ENCODE measurements at regions not wholly inside any gene's neighbourhood (a gene's known extent, or its start where the extent isn't known, plus 50 kb on each side); places are given as distances from the start of the nearest gene placed in this dataset.

- TF ChIP-seq EZH2 (IDR thresholded peaks at IDR 0.05) (no peak), POLR2AphosphoS5 (IDR thresholded peaks at IDR 0.05; ENCODE audit: borderline replicate concordance, low read depth, low read length) (no peak), FOXP2 (optimal IDR thresholded peaks at IDR 0.05; ENCODE audit: control extremely low read depth, extremely low read length, insufficient read depth) (no peak)
- Histone ChIP-seq H3K36me3 (ENCODE audit: insufficient read depth, low read length) (no peaks in the 10 kb centered on the region), H3K4me3 (no peak overlapping the region), H3K27ac (no peak overlapping the region), H3K9ac (ENCODE audit: insufficient read length) (no peak overlapping the region), H3K9me3 (ENCODE audit: low read depth, low read length) (no peaks in the 10 kb centered on the region)
- no peak for DNase-seq (ENCODE audit: low read depth, low spot score)
These were observed 663.7 kb upstream of the COBL start for GRCh38 chr7:51980313-51980712.

GRCh38 chr7:51977913-51978312, 661.3 kb upstream of the COBL start:
- no peaks in the 10 kb centered on the region for H3K9me3 ChIP-seq (ENCODE audit: low read depth, low read length)
- no peak overlapping the region for H3K4me3 ChIP-seq
- no peaks in the 10 kb centered on the region for H3K36me3 ChIP-seq (ENCODE audit: insufficient read depth, low read length)
- TF ChIP-seq POLR2AphosphoS5 (IDR thresholded peaks at IDR 0.05; ENCODE audit: borderline replicate concordance, low read depth, low read length) (no peak), EZH2 (IDR thresholded peaks at IDR 0.05) (no peak), FOXP2 (optimal IDR thresholded peaks at IDR 0.05; ENCODE audit: control extremely low read depth, extremely low read length, insufficient read depth) (no peak)
- no peak for DNase-seq (ENCODE audit: low read depth, low spot score)
- H3K27ac ChIP-seq = no peak overlapping the region
- no peak overlapping the region for H3K9ac ChIP-seq (ENCODE audit: insufficient read length)

GRCh38 chr7:51973939-51974338, 657.3 kb upstream of the COBL start:
- Histone ChIP-seq H3K36me3 (ENCODE audit: insufficient read depth, low read length) (no peaks in the 10 kb centered on the region), H3K4me3 (no peak overlapping the region), H3K27ac (no peak overlapping the region), H3K9ac (ENCODE audit: insufficient read length) (no peak overlapping the region), H3K9me3 (ENCODE audit: low read depth, low read length) (no peaks in the 10 kb centered on the region)
- DNase-seq (ENCODE audit: low read depth, low spot score) = no peak
- TF ChIP-seq POLR2AphosphoS5 (IDR thresholded peaks at IDR 0.05; ENCODE audit: borderline replicate concordance, low read depth, low read length) (no peak), FOXP2 (optimal IDR thresholded peaks at IDR 0.05; ENCODE audit: control extremely low read depth, extremely low read length, insufficient read depth) (no peak), EZH2 (IDR thresholded peaks at IDR 0.05) (no peak)

- H3K9ac ChIP-seq (ENCODE audit: insufficient read length) = no peak overlapping the region
- no peak overlapping the region for H3K4me3 ChIP-seq
- no peaks in the 10 kb centered on the region for H3K36me3 ChIP-seq (ENCODE audit: insufficient read depth, low read length)
- H3K9me3 ChIP-seq (ENCODE audit: low read depth, low read length) = no peaks in the 10 kb centered on the region
- H3K27ac ChIP-seq = no peak overlapping the region
- no peak for TF ChIP-seq FOXP2 (optimal IDR thresholded peaks at IDR 0.05; ENCODE audit: control extremely low read depth, extremely low read length, insufficient read depth)
- no peak for DNase-seq (ENCODE audit: low read depth, low spot score)
These were observed 656.5 kb upstream of the COBL start for GRCh38 chr7:51973071-51973470.

GRCh38 chr7:51970961-51971665, 654.5 kb upstream of the COBL start:
- TF ChIP-seq FOXP2 (optimal IDR thresholded peaks at IDR 0.05; ENCODE audit: control extremely low read depth, extremely low read length, insufficient read depth) = no peak
- TF ChIP-seq POLR2AphosphoS5 (IDR thresholded peaks at IDR 0.05; ENCODE audit: borderline replicate concordance, low read depth, low read length) = no peak
- no peak for TF ChIP-seq EZH2 (IDR thresholded peaks at IDR 0.05)
- DNase-seq (ENCODE audit: low read depth, low spot score) = no peak
- no peaks in the 10 kb centered on the region for H3K36me3 ChIP-seq (ENCODE audit: insufficient read depth, low read length)
- no peak overlapping the region for H3K4me3 ChIP-seq
- no peaks in the 10 kb centered on the region for H3K9me3 ChIP-seq (ENCODE audit: low read depth, low read length)
- no peak overlapping the region for H3K27ac ChIP-seq
- H3K9ac ChIP-seq (ENCODE audit: insufficient read length) = no peak overlapping the region

GRCh38 chr7:51968461-51968860, 651.9 kb upstream of the COBL start:
- H3K4me3 ChIP-seq = no peak overlapping the region
- DNase-seq (ENCODE audit: low read depth, low spot score) = no peak
- no peaks in the 10 kb centered on the region for H3K9me3 ChIP-seq (ENCODE audit: low read depth, low read length)
- no peak overlapping the region for H3K27ac ChIP-seq
- no peak overlapping the region for H3K9ac ChIP-seq (ENCODE audit: insufficient read length)
- no peaks in the 10 kb centered on the region for H3K36me3 ChIP-seq (ENCODE audit: insufficient read depth, low read length)
- TF ChIP-seq FOXP2 (optimal IDR thresholded peaks at IDR 0.05; ENCODE audit: control extremely low read depth, extremely low read length, insufficient read depth) (no peak), POLR2AphosphoS5 (IDR thresholded peaks at IDR 0.05; ENCODE audit: borderline replicate concordance, low read depth, low read length) (no peak), EZH2 (IDR thresholded peaks at IDR 0.05) (no peak)

GRCh38 chr7:51965454-51965853, 648.8 kb upstream of the COBL start:
- TF ChIP-seq POLR2AphosphoS5 (IDR thresholded peaks at IDR 0.05; ENCODE audit: borderline replicate concordance, low read depth, low read length) = no peak
- no peak for TF ChIP-seq FOXP2 (optimal IDR thresholded peaks at IDR 0.05; ENCODE audit: control extremely low read depth, extremely low read length, insufficient read depth)
- TF ChIP-seq EZH2 (IDR thresholded peaks at IDR 0.05) = no peak
- Histone ChIP-seq H3K9ac (ENCODE audit: insufficient read length) (no peak overlapping the region), H3K4me3 (no peak overlapping the region), H3K27ac (no peak overlapping the region), H3K36me3 (ENCODE audit: insufficient read depth, low read length) (no peaks in the 10 kb centered on the region), H3K9me3 (ENCODE audit: low read depth, low read length) (no peaks in the 10 kb centered on the region)
- DNase-seq (ENCODE audit: low read depth, low spot score) = no peak

GRCh38 chr7:51961804-51962203, 645.2 kb upstream of the COBL start:
- no peak for DNase-seq (ENCODE audit: low read depth, low spot score)
- Histone ChIP-seq H3K27ac (no peak overlapping the region), H3K9me3 (ENCODE audit: low read depth, low read length) (no peaks in the 10 kb centered on the region), H3K4me3 (no peak overlapping the region), H3K36me3 (ENCODE audit: insufficient read depth, low read length) (no peaks in the 10 kb centered on the region), H3K9ac (ENCODE audit: insufficient read length) (no peak overlapping the region)
- no peak for TF ChIP-seq POLR2AphosphoS5 (IDR thresholded peaks at IDR 0.05; ENCODE audit: borderline replicate concordance, low read depth, low read length)
- no peak for TF ChIP-seq EZH2 (IDR thresholded peaks at IDR 0.05)
- TF ChIP-seq FOXP2 (optimal IDR thresholded peaks at IDR 0.05; ENCODE audit: control extremely low read depth, extremely low read length, insufficient read depth) = no peak

- TF ChIP-seq EZH2 (IDR thresholded peaks at IDR 0.05) = no peak
- TF ChIP-seq FOXP2 (optimal IDR thresholded peaks at IDR 0.05; ENCODE audit: control extremely low read depth, extremely low read length, insufficient read depth) = no peak
- no peak for TF ChIP-seq POLR2AphosphoS5 (IDR thresholded peaks at IDR 0.05; ENCODE audit: borderline replicate concordance, low read depth, low read length)
- H3K27ac ChIP-seq = no peak overlapping the region
These were observed 634.2 kb upstream of the COBL start for GRCh38 chr7:51950813-51951212.

More at GRCh38 chr7:51950813-51951212, 634.2 kb upstream of the COBL start:
- no peak overlapping the region for H3K4me3 ChIP-seq
- H3K9ac ChIP-seq (ENCODE audit: insufficient read length) = no peak overlapping the region
- no peaks in the 10 kb centered on the region for H3K9me3 ChIP-seq (ENCODE audit: low read depth, low read length)
- no peak for DNase-seq (ENCODE audit: low read depth, low spot score)
- H3K36me3 ChIP-seq (ENCODE audit: insufficient read depth, low read length) = no peaks in the 10 kb centered on the region
